HCT116 (cell line): ENCODE measurements at regions not wholly inside any gene's neighbourhood (a gene's known extent, or its start where the extent isn't known, plus 50 kb on each side); places are given as distances from the start of the nearest gene placed in this dataset.

Source experiments
- ATAC-seq: fragments of 200-7000 bp; cut with Tn5 transposase; 2 replicates; pipeline ENCODE4 v1.9.1; 2020; ENCODE audit warnings: mild to moderate bottlenecking, moderate library complexity
- BruUV-seq: library from RNA; stranded (reverse); fragments of 400-500 nt; replicated peaks from 2 replicates; lab custom pipeline; 2021; lab: Mats Ljungman, UMichigan
- CTCF ChIA-PET: fragments of 300-600 bp; sonication (Branson Sonifier 250); formaldehyde crosslinking; loops from one replicate; lab custom pipeline; 2021; ENCODE audit warnings: antibody characterized with exemption; lab: Charles Lee
- POLR2A ChIA-PET: fragments of 300-600, 350-600 bp; sonication (Branson Sonifier 250); formaldehyde crosslinking; loops from one replicate; lab custom pipeline; 2021; ENCODE audit warnings: antibody characterized with exemption; lab: Charles Lee
- RAD21 ChIA-PET, 2 experiments: fragments of 300-600 bp; sonication (Branson Sonifier 250); formaldehyde crosslinking; loops; one replicate each; lab custom pipeline; 2023; ENCODE audit warnings: low total read pairs in 2 of 2; ENCODE audit not compliant: uncharacterized antibody in 2 of 2, unreplicated experiment in 2 of 2, low non-redundant PET in 1 of 2; lab: Charles Lee
- DNase-seq: peaks from one replicate; pipeline ENCODE4 v3.0.0-alpha.2; 2010; ENCODE audit warnings: low read depth, low spot score
- H2AFZ ChIP-seq: fragments of 200-600 bp; shearing (Covaris generic), sonication (generic); 2 replicates; pipeline ENCODE4 v1.6.1; 2017; ENCODE audit warnings: low read depth, mixed run types, mixed read lengths, antibody characterized with exemption, low read length; ENCODE audit not compliant: poor library complexity, severe bottlenecking
- H3K27ac ChIP-seq: 2 replicates; pipeline ENCODE4 v1.5.1; 2012; ENCODE audit warnings: low read depth, low read length
- H3K27me3 ChIP-seq: fragments of 200-600 bp; sonication (generic); 2 replicates; pipeline ENCODE4 v1.6.1; 2016; ENCODE audit warnings: mixed run types, low read length, mixed read lengths; ENCODE audit not compliant: insufficient read depth
- H3K36me3 ChIP-seq, 2 experiments: fragments of 200-500 bp in 1 of 2; fragments of 200-600 bp in 1 of 2; sonication (Bioruptor generic) in 1 of 2; sonication (generic) in 1 of 2; 2 replicates each; pipeline versions ENCODE4 v1.5.1 to v1.6.1; 2014 to 2016; ENCODE audit warnings: low read length in 2 of 2, inconsistent platforms in 1 of 2, mixed read lengths in 1 of 2, mixed run types in 1 of 2; ENCODE audit not compliant: insufficient read depth in 2 of 2, control insufficient read depth in 1 of 2
- H3K4me1 ChIP-seq, 2 experiments: fragments of 200-600 bp in 1 of 2; sonication (generic) in 1 of 2; 2 replicates each; pipeline versions ENCODE4 v1.5.1 to v1.6.1; 2012 to 2017; ENCODE audit warnings: low read length in 2 of 2, inconsistent platforms in 1 of 2, mild to moderate bottlenecking in 1 of 2, mixed read lengths in 1 of 2, mixed run types in 1 of 2, moderate library complexity in 1 of 2; ENCODE audit not compliant: insufficient read depth in 2 of 2, control insufficient read depth in 1 of 2
- H3K4me2 ChIP-seq: fragments of 200-600 bp; sonication (generic); 2 replicates; pipeline ENCODE4 v1.6.1; 2017; ENCODE audit warnings: mixed run types, low read length, mixed read lengths
- H3K4me3 ChIP-seq, 2 experiments: fragments of 200-600 bp in 1 of 2; sonication (generic) in 1 of 2; replicated peaks in 1 of 2; 2 replicates each; pipeline ENCODE4 v1.5.1; 2011 to 2016; ENCODE audit warnings: low read length in 2 of 2, control low read depth in 1 of 2, low read depth in 1 of 2, mild to moderate bottlenecking in 1 of 2, mixed read lengths in 1 of 2, mixed run types in 1 of 2
- H3K79me2 ChIP-seq: fragments of 200-600 bp; sonication (generic); 2 replicates; pipeline ENCODE4 v1.6.1; 2017; ENCODE audit warnings: mild to moderate bottlenecking, mixed run types, low read length, moderate library complexity, mixed read lengths; ENCODE audit not compliant: insufficient read depth
- H3K9ac ChIP-seq: fragments of 200-600 bp; sonication (generic); 2 replicates; pipeline ENCODE4 v1.6.1; 2016; ENCODE audit warnings: low read length, mixed read lengths
- H3K9me2 ChIP-seq: fragments of 200-600 bp; sonication (generic), shearing (Covaris generic); 2 replicates; pipeline ENCODE4 v1.6.1; 2017; ENCODE audit warnings: mixed run types, mild to moderate bottlenecking, moderate library complexity; ENCODE audit not compliant: insufficient read depth
- H3K9me3 ChIP-seq, 2 experiments: fragments of 200-500 bp in 1 of 2; fragments of 200-600 bp in 1 of 2; sonication (Bioruptor generic) in 1 of 2; sonication (generic) in 1 of 2; 2 replicates each; pipeline ENCODE4 v1.6.1; 2014 to 2017; ENCODE audit warnings: low read length in 2 of 2, mixed read lengths in 2 of 2, inconsistent platforms in 1 of 2, low read depth in 1 of 2, mild to moderate bottlenecking in 1 of 2, mixed run types in 1 of 2, moderate library complexity in 1 of 2; ENCODE audit not compliant: control insufficient read depth in 1 of 2, insufficient read depth in 1 of 2
- H4K20me1 ChIP-seq: fragments of 200-600 bp; sonication (generic), shearing (Covaris generic); 2 replicates; pipeline ENCODE4 v1.6.1; 2017; ENCODE audit warnings: mixed run types, mild to moderate bottlenecking, moderate library complexity; ENCODE audit not compliant: insufficient read depth
- CBX3 ChIP-seq: IDR thresholded peaks from 2 replicates; pipeline ENCODE4 v1.6.1; 2012; ENCODE audit warnings: low read depth
- CEBPB ChIP-seq: IDR thresholded peaks from 2 replicates; pipeline ENCODE4 v1.6.1; 2012; ENCODE audit warnings: low read depth
- EGR1 ChIP-seq: IDR thresholded peaks from 2 replicates; pipeline ENCODE4 v1.6.1; 2012; ENCODE audit warnings: low read depth
- ELF1 ChIP-seq: IDR thresholded peaks from 2 replicates; pipeline ENCODE4 v1.6.1; 2012; ENCODE audit warnings: low read depth, borderline replicate concordance
- EZH2 ChIP-seq: fragments of 200-600 bp; sonication (generic); IDR thresholded peaks from 2 replicates; pipeline ENCODE4 v1.6.1; 2017; ENCODE audit warnings: antibody characterized with exemption, mixed run types
- EZH2phosphoT487 ChIP-seq: fragments of 200-600 bp; IDR thresholded peaks from 2 replicates; pipeline ENCODE4 v1.6.1; 2018; ENCODE audit warnings: antibody characterized with exemption, borderline replicate concordance
- FOSL1 ChIP-seq: IDR thresholded peaks from 2 replicates; pipeline ENCODE4 v1.6.1; 2012; ENCODE audit warnings: low read depth
- JUND ChIP-seq: IDR thresholded peaks from 2 replicates; pipeline ENCODE4 v1.6.1; 2012
- POLR2A ChIP-seq: IDR thresholded peaks from 2 replicates; pipeline ENCODE4 v1.7.0; 2011; ENCODE audit warnings: borderline replicate concordance; ENCODE audit not compliant: insufficient read depth, insufficient read length; ENCODE audit errors: extremely low read depth
- POLR2AphosphoS5 ChIP-seq: IDR thresholded peaks from 2 replicates; pipeline ENCODE4 v1.6.1; 2011; ENCODE audit warnings: mild to moderate bottlenecking, low read depth, low read length, moderate library complexity
- RAD21 ChIP-seq: IDR thresholded peaks from 2 replicates; pipeline ENCODE4 v1.6.1; 2012; ENCODE audit warnings: low read depth, mild to moderate bottlenecking
- SP1 ChIP-seq: IDR thresholded peaks from 2 replicates; pipeline ENCODE4 v1.6.1; 2012; ENCODE audit warnings: low read depth
- SRF ChIP-seq: IDR thresholded peaks from 2 replicates; pipeline ENCODE4 v1.6.1; 2012; ENCODE audit warnings: low read depth
- TCF7L2 ChIP-seq: IDR thresholded peaks from 2 replicates; pipeline ENCODE4 v1.7.0; 2011; ENCODE audit warnings: borderline replicate concordance, inconsistent platforms; ENCODE audit not compliant: insufficient read depth, insufficient read length; ENCODE audit errors: extremely low read depth
- YY1 ChIP-seq: IDR thresholded peaks from 2 replicates; pipeline ENCODE4 v1.6.1; 2011; ENCODE audit warnings: low read length, low read depth, moderate library complexity, mild to moderate bottlenecking; ENCODE audit not compliant: insufficient replicate concordance; ENCODE audit errors: extremely low read depth
- ZFX ChIP-seq: fragments of 450-650 bp; IDR thresholded peaks from 2 replicates; pipeline ENCODE4 v1.6.1; 2017
- ZNF274 ChIP-seq: fragments of 200-500 bp; sonication (Bioruptor generic); IDR thresholded peaks from 2 replicates; pipeline ENCODE4 v1.6.1; 2014; ENCODE audit warnings: mild to moderate bottlenecking, low read depth, low read length, inconsistent platforms
- intact Hi-C: fragments of 100-400 bp; cut with micrococcal nuclease; formaldehyde crosslinking; loops from 2 replicates; pipeline ENCODE4 v1.10.0; 2022
- TF ChIP-seq, protein P1 (sequence below): IDR thresholded peaks from 2 replicates; pipeline ENCODE4 v1.6.1; 2012
- TF ChIP-seq, protein P2 (sequence below): IDR thresholded peaks from 2 replicates; pipeline ENCODE4 v1.6.1; 2012; ENCODE audit warnings: low read depth
- TF ChIP-seq, protein P3 (sequence below): IDR thresholded peaks from 2 replicates; pipeline ENCODE4 v1.6.1; 2012

DNA sequence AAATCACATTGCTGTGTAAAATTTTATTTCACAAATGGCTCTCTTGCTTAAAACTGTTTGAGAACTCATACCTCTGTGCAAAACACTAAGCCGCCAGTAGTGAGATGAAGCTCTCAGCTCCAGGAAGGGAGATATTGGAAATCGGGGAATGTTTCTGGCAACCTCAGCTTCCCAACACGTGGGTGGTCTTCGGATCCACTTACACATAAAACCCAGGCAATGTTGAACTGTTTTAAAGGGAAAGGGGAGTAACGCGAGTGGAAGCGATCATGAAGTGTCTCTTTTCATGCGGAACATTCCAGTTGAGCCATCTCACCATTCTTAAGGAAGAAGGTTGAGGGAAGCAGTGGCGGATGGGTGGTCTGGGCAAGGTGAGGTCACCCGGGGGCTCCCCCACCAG is 136.8 kb downstream of the ASB1 start:
- ATAC-seq, result no peak
- H3K9me2 ChIP-seq, result no peaks in the 10 kb centered on the region
- H2AFZ ChIP-seq, result no peak overlapping the region
- H3K9me3 ChIP-seq, result no peaks in the 10 kb centered on the region
- H3K4me2 ChIP-seq, result no peak overlapping the region
- no TSS peak for BruUV-seq
- TF ChIP-seq YY1 (no peak), SP1 (no peak), ZNF274 (no peak), ELF1 (no peak), CBX3 (no peak), FOSL1 (no peak), CEBPB (no peak), JUND (no peak), EGR1 (no peak), TCF7L2 (no peak), ZFX (no peak), EZH2 (no peak), EZH2phosphoT487 (no peak), RAD21 (no peak), POLR2AphosphoS5 (no peak), POLR2A (no peak), SRF (no peak)
- TF ChIP-seq, protein P1, sequence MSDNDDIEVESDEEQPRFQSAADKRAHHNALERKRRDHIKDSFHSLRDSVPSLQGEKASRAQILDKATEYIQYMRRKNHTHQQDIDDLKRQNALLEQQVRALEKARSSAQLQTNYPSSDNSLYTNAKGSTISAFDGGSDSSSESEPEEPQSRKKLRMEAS, result no peak
- TF ChIP-seq, protein P2, sequence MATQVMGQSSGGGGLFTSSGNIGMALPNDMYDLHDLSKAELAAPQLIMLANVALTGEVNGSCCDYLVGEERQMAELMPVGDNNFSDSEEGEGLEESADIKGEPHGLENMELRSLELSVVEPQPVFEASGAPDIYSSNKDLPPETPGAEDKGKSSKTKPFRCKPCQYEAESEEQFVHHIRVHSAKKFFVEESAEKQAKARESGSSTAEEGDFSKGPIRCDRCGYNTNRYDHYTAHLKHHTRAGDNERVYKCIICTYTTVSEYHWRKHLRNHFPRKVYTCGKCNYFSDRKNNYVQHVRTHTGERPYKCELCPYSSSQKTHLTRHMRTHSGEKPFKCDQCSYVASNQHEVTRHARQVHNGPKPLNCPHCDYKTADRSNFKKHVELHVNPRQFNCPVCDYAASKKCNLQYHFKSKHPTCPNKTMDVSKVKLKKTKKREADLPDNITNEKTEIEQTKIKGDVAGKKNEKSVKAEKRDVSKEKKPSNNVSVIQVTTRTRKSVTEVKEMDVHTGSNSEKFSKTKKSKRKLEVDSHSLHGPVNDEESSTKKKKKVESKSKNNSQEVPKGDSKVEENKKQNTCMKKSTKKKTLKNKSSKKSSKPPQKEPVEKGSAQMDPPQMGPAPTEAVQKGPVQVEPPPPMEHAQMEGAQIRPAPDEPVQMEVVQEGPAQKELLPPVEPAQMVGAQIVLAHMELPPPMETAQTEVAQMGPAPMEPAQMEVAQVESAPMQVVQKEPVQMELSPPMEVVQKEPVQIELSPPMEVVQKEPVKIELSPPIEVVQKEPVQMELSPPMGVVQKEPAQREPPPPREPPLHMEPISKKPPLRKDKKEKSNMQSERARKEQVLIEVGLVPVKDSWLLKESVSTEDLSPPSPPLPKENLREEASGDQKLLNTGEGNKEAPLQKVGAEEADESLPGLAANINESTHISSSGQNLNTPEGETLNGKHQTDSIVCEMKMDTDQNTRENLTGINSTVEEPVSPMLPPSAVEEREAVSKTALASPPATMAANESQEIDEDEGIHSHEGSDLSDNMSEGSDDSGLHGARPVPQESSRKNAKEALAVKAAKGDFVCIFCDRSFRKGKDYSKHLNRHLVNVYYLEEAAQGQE, result no peak
- TF ChIP-seq, protein P3, sequence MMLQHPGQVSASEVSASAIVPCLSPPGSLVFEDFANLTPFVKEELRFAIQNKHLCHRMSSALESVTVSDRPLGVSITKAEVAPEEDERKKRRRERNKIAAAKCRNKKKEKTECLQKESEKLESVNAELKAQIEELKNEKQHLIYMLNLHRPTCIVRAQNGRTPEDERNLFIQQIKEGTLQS, result no peak
- H3K27me3 ChIP-seq, result no peaks in the 10 kb centered on the region
- DNase-seq, result no peak
- ChIA-PET CTCF (no interaction called here), RAD21 (no interaction called here), POLR2A (no interaction called here)
- peaks cover 0 to 8% of the 10 kb centered on the region in 2 experiments; a peak in 1 of 4 replicates for H3K4me1 ChIP-seq
- intact Hi-C loops, result no loop called here
- H3K9ac ChIP-seq, result no peak overlapping the region
- no peak overlapping the region for H3K4me3 ChIP-seq
- H3K36me3 ChIP-seq, result no peaks in the 10 kb centered on the region
- no peaks in the 10 kb centered on the region for H4K20me1 ChIP-seq
- no peaks in the 10 kb centered on the region for H3K79me2 ChIP-seq
- H3K27ac ChIP-seq, result no peak overlapping the region
